ENCODE measurements at regions not wholly inside any gene's neighbourhood (a gene's known extent, or its start where the extent isn't known, plus 50 kb on each side); places are given as distances from the start of the nearest gene placed in this dataset.

GRCh38 chr7:83819911-83820310, 171.0 kb upstream of the SEMA3E start:
- TF ChIP-seq CTCF (IDR thresholded peaks at IDR 0.05) = no peak
- TF ChIP-seq EZH2 (IDR thresholded peaks at IDR 0.05) = no peak

Measured in neural progenitor cell (in vitro differentiated cells).